GM18507 (cell line): ENCODE measurements at regions not wholly inside any gene's neighbourhood (a gene's known extent, or its start where the extent isn't known, plus 50 kb on each side); places are given as distances from the start of the nearest gene placed in this dataset.
"Not testable (repeated sequence)": the region's sequence is repeated elsewhere in the genome, so short reads cannot be mapped to it uniquely, and the experiment has no call there.

ENCODE experiments used
- DNase-seq: peaks from one replicate; pipeline ENCODE4 v3.0.0; 2011; ENCODE audit warnings: low read depth; ENCODE audit not compliant: insufficient read length; ENCODE audit errors: extremely low spot score
- FAIRE-seq: peaks from 2 replicates; lab custom pipeline; 2011; peaks lifted over from hg19 to GRCh38; lab: Jason Lieb, UNC

GRCh38 chr13:26855921-26856320 lies 95.3 kb upstream of the GPR12 start:
- no peak for DNase-seq
- FAIRE-seq: no peak

DNA sequence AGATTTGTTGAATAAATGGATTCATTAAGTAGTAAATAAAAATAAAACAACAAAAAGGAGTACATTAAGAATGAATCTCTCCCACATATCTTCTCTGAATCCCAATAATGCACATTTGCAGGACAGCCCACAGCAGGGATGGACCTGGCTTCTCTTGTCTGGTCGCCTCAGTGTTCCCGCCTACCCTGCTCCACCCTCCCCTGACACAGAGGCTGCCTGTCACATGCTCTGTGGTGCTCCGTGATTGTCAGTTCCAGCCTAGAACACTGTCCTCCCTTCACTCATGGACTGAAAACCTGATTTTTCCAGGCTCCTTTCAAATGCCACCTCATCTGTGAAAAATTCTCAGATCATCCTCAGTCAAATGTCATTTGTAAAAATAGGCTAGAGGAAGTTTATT lies 94.5 kb upstream of the GPR12 start:
- no peak for FAIRE-seq
- DNase-seq: no peak

DNA sequence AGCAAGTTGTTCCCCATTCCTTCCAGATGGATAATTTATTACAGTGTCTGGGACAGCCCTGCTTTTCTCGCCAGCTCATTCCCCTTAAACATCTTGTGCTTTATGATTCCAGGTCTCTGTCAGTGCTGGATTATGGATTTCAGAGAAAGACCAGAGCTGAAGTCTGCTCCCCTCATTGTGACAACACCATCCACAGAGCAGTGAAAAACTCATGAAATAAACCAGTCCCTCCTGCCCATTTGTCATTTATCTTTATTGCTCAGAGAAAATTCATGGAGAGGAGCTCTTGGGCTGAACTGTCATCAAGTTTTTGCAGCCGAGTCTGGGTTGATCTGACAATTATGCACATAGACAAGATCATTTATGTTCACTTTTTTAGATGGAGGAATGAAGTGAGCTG lies 92.7 kb upstream of the GPR12 start:
- FAIRE-seq: no peak

GRCh38 chr13:26847281-26847680 lies 86.7 kb upstream of the GPR12 start:
- FAIRE-seq: no peak
- DNase-seq: no peak

More for the DNA sequence above, 92.7 kb upstream of the GPR12 start:
- DNase-seq: no peak

DNA sequence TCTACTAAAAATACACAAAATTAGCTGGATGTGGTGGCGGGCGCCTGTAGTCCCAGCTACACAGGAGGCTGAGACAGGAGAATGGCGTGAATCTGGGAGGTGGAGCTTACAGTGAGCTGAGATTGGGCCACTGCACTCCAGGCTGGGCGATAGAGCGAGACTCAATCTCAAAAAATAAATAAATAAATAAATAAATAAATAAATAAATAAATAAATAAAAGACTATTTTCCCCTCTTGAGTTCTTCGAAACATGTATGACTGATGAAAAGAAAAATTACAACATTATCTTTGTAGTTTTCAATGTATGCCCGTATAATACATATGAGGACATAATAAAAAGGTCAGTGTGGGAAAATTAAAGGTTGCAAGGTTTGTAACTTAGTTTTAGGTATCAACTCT lies 84.5 kb upstream of the GPR12 start:
- not testable (repeated sequence) for FAIRE-seq, DNase-seq

DNA sequence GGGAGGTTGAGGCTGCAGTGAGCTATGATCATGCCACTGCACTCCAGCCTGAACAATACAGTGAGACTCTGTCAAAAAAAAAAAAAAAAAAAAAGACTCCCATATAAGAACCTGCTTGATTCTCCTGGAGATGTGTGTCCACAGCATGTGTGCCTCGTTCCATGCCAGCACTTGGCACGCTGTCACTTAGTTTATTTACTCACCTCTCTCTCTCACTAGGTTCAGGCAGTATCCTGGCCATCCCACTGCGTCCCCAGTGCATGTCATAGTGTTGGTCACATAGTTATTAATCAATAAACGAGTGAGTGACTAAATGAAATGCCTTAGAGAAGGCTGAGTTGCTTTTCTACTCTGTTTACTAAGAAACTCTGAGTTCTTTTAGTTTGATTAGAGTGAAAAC lies 79.1 kb upstream of the GPR12 start:
- FAIRE-seq: no peak
- no peak for DNase-seq

DNA sequence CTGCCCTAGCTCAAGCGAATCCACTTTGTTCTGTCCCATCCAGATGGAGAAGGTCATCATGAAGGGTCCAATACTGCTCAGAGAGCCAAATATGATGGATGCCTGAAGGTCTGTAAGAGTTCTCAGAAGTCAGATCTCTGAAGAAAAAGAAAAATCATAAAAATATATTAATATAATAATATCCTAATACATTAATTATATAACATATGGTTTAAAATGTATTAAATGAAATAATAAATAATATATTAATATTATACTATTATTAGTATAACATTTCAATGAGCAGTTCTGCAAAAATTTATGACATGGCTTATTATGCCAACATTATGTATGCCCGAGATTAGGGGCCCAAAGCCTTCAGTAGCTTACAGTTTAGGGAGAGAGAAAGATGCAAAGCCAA lies 78.2 kb upstream of the GPR12 start:
- DNase-seq (no peak), FAIRE-seq (no peak)

- no peak for FAIRE-seq
Observed at GRCh38 chr13:26837997-26838396, 77.4 kb upstream of the GPR12 start.

GRCh38 chr13:26837102-26837501 lies 76.5 kb upstream of the GPR12 start:
- FAIRE-seq (no peak), DNase-seq (no peak)

More at GRCh38 chr13:26837997-26838396, 77.4 kb upstream of the GPR12 start:
- DNase-seq: no peak

DNA sequence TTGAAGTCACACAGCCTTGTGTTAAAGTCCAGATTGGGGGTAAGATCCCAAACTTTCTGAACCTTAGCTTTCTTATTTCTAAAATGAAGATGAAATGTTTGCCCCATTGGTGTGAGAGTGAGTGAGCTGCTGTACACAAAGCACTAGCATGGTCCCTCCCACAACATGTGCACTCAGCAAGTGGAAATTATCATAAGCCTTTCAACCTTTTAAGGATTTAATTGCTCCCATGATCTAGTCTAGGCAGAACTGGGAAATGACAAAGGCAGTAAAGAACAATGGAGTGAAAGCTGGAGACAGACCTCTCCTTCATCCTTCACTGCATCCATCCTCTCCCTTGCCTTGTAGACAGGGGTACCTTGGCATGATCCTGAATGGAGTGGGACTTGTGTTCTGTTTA lies 76.0 kb upstream of the GPR12 start:
- FAIRE-seq: no peak

DNA sequence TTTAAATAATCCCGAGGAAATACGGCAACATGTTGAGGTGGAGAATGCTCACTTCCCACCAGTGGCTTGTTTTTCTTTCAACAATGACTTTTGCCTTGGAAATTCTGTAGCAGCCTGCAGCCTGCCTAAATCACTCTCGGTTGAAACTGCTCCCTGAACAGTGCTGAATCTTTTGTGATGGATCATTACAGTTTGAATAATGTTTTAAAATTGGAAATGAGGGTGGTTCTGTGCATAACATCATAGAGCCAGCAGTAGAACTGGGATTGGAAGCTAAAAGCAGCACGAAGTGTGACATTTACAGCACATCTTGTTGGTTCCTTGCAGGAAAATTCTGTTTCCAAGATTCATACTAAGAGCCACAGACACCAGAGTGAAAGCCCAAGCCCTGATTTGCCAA lies 74.1 kb upstream of the GPR12 start:
- no peak for DNase-seq
- FAIRE-seq: no peak

More for the DNA sequence above, 76.0 kb upstream of the GPR12 start:
- DNase-seq: no peak

- DNase-seq: no peak
- FAIRE-seq: no peak
Observed at GRCh38 chr13:26831336-26831908, 70.8 kb upstream of the GPR12 start.

- no peak for DNase-seq
- FAIRE-seq: no peak
Observed at GRCh38 chr13:26829716-26830115, 69.1 kb upstream of the GPR12 start.

GRCh38 chr13:26824581-26824980 lies 64.0 kb upstream of the GPR12 start:
- FAIRE-seq (no peak), DNase-seq (no peak)

DNA sequence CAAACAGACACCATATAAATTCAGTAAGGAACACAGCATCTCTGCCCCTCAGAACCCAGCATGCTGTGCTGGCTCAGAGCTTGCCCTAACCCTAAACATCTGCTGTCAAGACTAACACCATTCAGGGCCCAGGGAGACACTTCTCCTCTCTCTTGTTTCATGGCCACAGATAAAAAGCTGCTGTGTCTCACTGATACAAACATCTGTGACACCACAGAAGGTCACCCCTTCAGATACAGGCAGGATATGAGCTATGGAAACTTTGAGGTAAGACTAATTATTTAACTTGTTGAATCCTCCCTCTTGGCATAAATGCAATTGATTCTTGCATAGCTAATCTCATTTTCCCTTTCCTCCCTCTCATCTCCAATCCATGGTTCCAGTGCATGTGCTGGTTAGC lies 61.6 kb upstream of the GPR12 start:
- DNase-seq (no peak), FAIRE-seq (no peak)

- FAIRE-seq: no peak
- DNase-seq: no peak
Observed at GRCh38 chr13:26821672-26822071, 61.1 kb upstream of the GPR12 start.

- no peak for FAIRE-seq
- DNase-seq: no peak
Observed at GRCh38 chr13:26820871-26821270, 60.3 kb upstream of the GPR12 start.

DNA sequence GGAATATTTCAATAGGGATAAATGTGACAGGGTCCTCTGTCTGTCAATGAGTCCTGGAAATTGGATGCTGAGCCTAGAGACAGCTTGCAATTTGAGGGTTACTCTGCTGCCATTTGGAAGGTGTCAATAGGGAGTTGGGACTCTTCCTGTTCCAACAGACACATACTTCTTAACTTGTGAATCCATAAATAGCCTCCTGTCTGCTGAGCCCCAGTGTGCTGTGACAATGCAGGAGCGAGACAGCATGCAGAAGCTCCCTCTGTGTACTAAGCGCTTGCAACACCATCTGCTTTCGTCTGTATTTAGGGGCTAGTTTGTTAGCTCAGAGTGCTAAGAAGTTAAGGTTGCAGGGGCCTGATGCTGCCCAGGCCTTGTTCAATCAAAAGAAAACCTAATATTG lies 58.5 kb upstream of the GPR12 start:
- FAIRE-seq: no peak
- DNase-seq: no peak

DNA sequence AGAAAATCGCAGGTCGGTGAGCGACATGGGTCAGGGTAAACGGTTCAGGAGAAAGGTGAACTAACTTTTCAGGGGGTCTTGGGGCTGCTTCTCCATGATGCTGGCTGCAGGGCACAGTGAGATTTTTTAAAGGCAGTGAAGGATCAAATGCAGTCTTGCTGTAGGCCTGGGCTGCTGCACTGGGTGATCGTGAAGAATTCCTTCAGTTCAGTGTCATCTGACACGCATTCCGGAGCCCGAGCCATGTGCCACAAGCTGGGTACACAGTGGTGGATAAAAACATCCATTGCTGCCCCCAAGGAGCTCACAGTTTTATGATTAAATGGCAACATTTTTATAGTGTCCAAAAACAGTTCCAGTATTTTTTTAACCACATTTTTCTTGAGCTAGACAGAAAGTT lies 56.3 kb upstream of the GPR12 start:
- DNase-seq (no peak), FAIRE-seq (no peak)

GRCh38 chr13:26813980-26814348 lies 53.4 kb upstream of the GPR12 start:
- DNase-seq (no peak), FAIRE-seq (no peak)

DNA sequence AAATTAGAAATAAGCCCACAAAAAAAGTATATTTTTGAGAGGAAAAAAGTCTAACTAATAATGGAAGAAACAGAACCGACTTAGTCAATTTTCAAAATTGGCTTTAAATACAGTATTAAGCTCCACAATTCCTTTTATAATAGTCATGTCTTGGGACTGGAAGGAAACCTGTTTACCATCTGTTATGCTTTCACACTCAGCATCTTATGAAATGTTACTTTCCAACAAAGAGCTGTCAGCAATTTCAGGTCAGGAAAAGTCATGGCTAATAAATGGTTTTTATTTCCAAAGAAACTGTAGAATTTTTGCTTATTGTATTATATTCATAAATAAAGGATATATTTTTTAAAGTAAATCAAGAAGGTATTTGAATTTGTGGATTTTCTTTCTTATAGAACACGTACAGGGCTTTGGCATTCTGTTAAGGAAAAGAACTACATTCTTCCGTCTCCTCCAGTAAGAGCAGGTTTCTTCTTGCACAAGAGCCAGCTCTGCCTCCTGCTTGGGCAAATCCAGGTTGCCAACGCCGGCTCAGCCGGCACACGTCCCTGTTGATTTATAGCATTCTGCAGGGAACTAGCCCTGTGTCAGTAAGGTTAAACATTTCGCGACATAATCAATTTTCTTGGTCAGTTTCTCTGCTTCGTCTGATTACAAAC lies 52.9 kb upstream of the GPR12 start:
- FAIRE-seq: no peak
- no peak for DNase-seq

- no peak for FAIRE-seq
Observed at GRCh38 chr13:26811581-26811980, 51.0 kb upstream of the GPR12 start.

More at GRCh38 chr13:26811581-26811980, 51.0 kb upstream of the GPR12 start:
- DNase-seq: no peak
